Uterus (tissue), 3 donors: ENCODE measurements at regions not wholly inside any gene's neighbourhood (a gene's known extent, or its start where the extent isn't known, plus 50 kb on each side); places are given as distances from the start of the nearest gene placed in this dataset.

ENCODE experiments used
- DNase-seq, 2 donors: peaks; one replicate each; pipeline ENCODE4 v3.0.0-alpha.2; 2019 to 2020
- H3K27ac ChIP-seq, 2 donors: fragments of 200-600 bp; sonication (generic); 1 replicate in 1 of 2; 2 replicates in 1 of 2; pipeline ENCODE4 v1.5.1; 2016 to 2018
- H3K27me3 ChIP-seq, 2 donors: fragments of 200-600 bp; sonication (generic); one replicate each; pipeline ENCODE4 v1.5.1; 2018 to 2019; ENCODE audit warnings: control low read depth in 1 of 2
- H3K36me3 ChIP-seq, 2 donors: fragments of 200-600 bp; sonication (generic); one replicate each; pipeline ENCODE4 v1.5.1; 2019; ENCODE audit warnings: control low read depth in 1 of 2
- H3K4me1 ChIP-seq, 2 donors: fragments of 200-600 bp; sonication (generic); one replicate each; pipeline ENCODE4 v1.5.1; 2018 to 2019; ENCODE audit warnings: control low read depth in 1 of 2
- H3K4me3 ChIP-seq, 2 donors: fragments of 200-600 bp; sonication (generic); 1 replicate in 1 of 2; 2 replicates in 1 of 2; pipeline ENCODE4 v1.5.1; 2018 to 2019; ENCODE audit warnings: mild to moderate bottlenecking in 1 of 2
- H3K9me3 ChIP-seq, 2 donors: fragments of 200-600 bp; sonication (generic); one replicate each; pipeline ENCODE4 v1.5.1; 2019; ENCODE audit warnings: control low read depth in 1 of 2
- CTCF ChIP-seq, 4 experiments: fragments of 200-600 bp in 2 of 4; fragments of 450-650 bp in 2 of 4; sonication (generic) in 2 of 4; IDR thresholded peaks; one replicate each; pipeline ENCODE4 v1.5.1; 2016 to 2019; ENCODE audit warnings: antibody characterized with exemption in 4 of 4, mild to moderate bottlenecking in 2 of 4, moderate library complexity in 1 of 4
- POLR2A ChIP-seq, 2 donors: fragments of 450-650 bp; IDR thresholded peaks; one replicate each; pipeline ENCODE4 v1.6.1; 2016; ENCODE audit warnings: antibody characterized with exemption in 2 of 2, mild to moderate bottlenecking in 1 of 2, moderate library complexity in 1 of 2
- intact Hi-C: fragments of 100-400 bp; cut with DNase I; formaldehyde crosslinking; loops from one replicate; pipeline ENCODE4 v1.15.1; 2023; ENCODE audit warnings: low total_unique reads
- donor health status: DM: yes; HTN: yes; CAD: no.

GRCh38 chr12:13691598-13691997 lies 289.8 kb downstream of the GRIN2B start:
- Histone ChIP-seq H3K27ac (no peak overlapping the region), H3K36me3 (no peaks in the 10 kb centered on the region), H3K4me3 (no peak overlapping the region), H3K4me1 (no peaks in the 10 kb centered on the region), H3K27me3 (no peaks in the 10 kb centered on the region), H3K9me3 (no peaks in the 10 kb centered on the region)
- no peak for TF ChIP-seq CTCF (IDR thresholded peaks at IDR 0.05)
- no peak for TF ChIP-seq POLR2A (IDR thresholded peaks at IDR 0.05)
- intact Hi-C loops = no loop called here
- no peak for DNase-seq

- no peaks in the 10 kb centered on the region for H3K36me3 ChIP-seq
- intact Hi-C loops = no loop called here
- no peak overlapping the region for H3K27ac ChIP-seq
- H3K9me3 ChIP-seq = no peaks in the 10 kb centered on the region
- no peak for DNase-seq
- no peak overlapping the region for H3K4me3 ChIP-seq
- no peaks in the 10 kb centered on the region for H3K4me1 ChIP-seq
- TF ChIP-seq POLR2A (IDR thresholded peaks at IDR 0.05) = no peak
- no peaks in the 10 kb centered on the region for H3K27me3 ChIP-seq
Observed at GRCh38 chr12:13687633-13688032, 293.8 kb downstream of the GRIN2B start.

- no peak overlapping the region for H3K4me3 ChIP-seq
- no peak overlapping the region for H3K27ac ChIP-seq
- no peaks in the 10 kb centered on the region for H3K9me3 ChIP-seq
- no peak for DNase-seq
- no peaks in the 10 kb centered on the region for H3K27me3 ChIP-seq
- no peaks in the 10 kb centered on the region for H3K36me3 ChIP-seq
- TF ChIP-seq POLR2A (IDR thresholded peaks at IDR 0.05) (no peak), CTCF (IDR thresholded peaks at IDR 0.05) (no peak)
- no peaks in the 10 kb centered on the region for H3K4me1 ChIP-seq
- intact Hi-C loops = no loop called here
Observed at GRCh38 chr12:13686260-13686659, 295.1 kb downstream of the GRIN2B start.

- TF ChIP-seq POLR2A (IDR thresholded peaks at IDR 0.05) (no peak), CTCF (IDR thresholded peaks at IDR 0.05) (no peak)
- Histone ChIP-seq H3K36me3 (no peaks in the 10 kb centered on the region), H3K4me3 (no peak overlapping the region), H3K4me1 (no peaks in the 10 kb centered on the region), H3K9me3 (no peaks in the 10 kb centered on the region), H3K27ac (no peak overlapping the region), H3K27me3 (no peaks in the 10 kb centered on the region)
- DNase-seq = no peak
- intact Hi-C loops = no loop called here
Observed at GRCh38 chr12:13680916-13681315, 300.5 kb downstream of the GRIN2B start.

- DNase-seq = no peak
- H3K27me3 ChIP-seq = no peaks in the 10 kb centered on the region
- intact Hi-C loops = no loop called here
- H3K4me1 ChIP-seq = no peaks in the 10 kb centered on the region
- no peak for TF ChIP-seq POLR2A (IDR thresholded peaks at IDR 0.05)
- H3K4me3 ChIP-seq = no peak overlapping the region
- no peaks in the 10 kb centered on the region for H3K36me3 ChIP-seq
- no peaks in the 10 kb centered on the region for H3K9me3 ChIP-seq
- no peak overlapping the region for H3K27ac ChIP-seq
Observed at GRCh38 chr12:13676880-13677279, 304.5 kb downstream of the GRIN2B start.

- TF ChIP-seq POLR2A (IDR thresholded peaks at IDR 0.05) = no peak
- no peak for TF ChIP-seq CTCF (IDR thresholded peaks at IDR 0.05)
- no peak overlapping the region for H3K4me3 ChIP-seq
- no peaks in the 10 kb centered on the region for H3K27me3 ChIP-seq
Observed at GRCh38 chr12:13670285-13670866, 311.0 kb downstream of the GRIN2B start.

More at GRCh38 chr12:13670285-13670866, 311.0 kb downstream of the GRIN2B start:
- H3K36me3 ChIP-seq = no peaks in the 10 kb centered on the region
- no peak for DNase-seq
- no peak overlapping the region for H3K27ac ChIP-seq
- H3K9me3 ChIP-seq = no peaks in the 10 kb centered on the region
- intact Hi-C loops = no loop called here
- H3K4me1 ChIP-seq = no peaks in the 10 kb centered on the region
